Sciatic nerve (tissue), 2 donors: ENCODE measurements at regions not wholly inside any gene's neighbourhood (a gene's known extent, or its start where the extent isn't known, plus 50 kb on each side); places are given as distances from the start of the nearest gene placed in this dataset.

Experiments
- ATAC-seq: fragments of 200-7000 bp; cut with Tn5 transposase; one replicate; pipeline ENCODE4 v1.9.1; 2020; ENCODE audit warnings: mild to moderate bottlenecking, moderate library complexity
- DNase-seq: peaks from one replicate; pipeline ENCODE4 v3.0.0-alpha.2; 2020; ENCODE audit warnings: low spot score
- intact Hi-C: fragments of 100-400 bp; cut with DNase I; formaldehyde crosslinking; loops from one replicate; pipeline ENCODE4 v1.14.2; 2022
- donor health status: DM: no; HTN: no; CAD: no.
- donor health status: DM: no; HTN: no; CAD: no.

- ATAC-seq, result no peak
- intact Hi-C loops, result no loop called here
- no peak for DNase-seq
Measured at GRCh38 chr13:29948244-29948643, 97.8 kb upstream of the UBL3 start.

- intact Hi-C loops, result no loop called here
- no peak for DNase-seq
- no peak for ATAC-seq
Measured at GRCh38 chr13:29947839-29948238, 97.4 kb upstream of the UBL3 start.

GRCh38 chr13:29946093-29946492, 95.7 kb upstream of the UBL3 start:
- no peak for DNase-seq
- ATAC-seq, result no peak
- intact Hi-C loops, result no loop called here

GRCh38 chr13:29943686-29944085, 93.3 kb upstream of the UBL3 start:
- intact Hi-C loops, result no loop called here
- DNase-seq, result no peak
- no peak for ATAC-seq

GRCh38 chr13:29943273-29943672, 92.9 kb upstream of the UBL3 start:
- no peak for ATAC-seq

GRCh38 chr13:29940715-29941114, 90.3 kb upstream of the UBL3 start:
- ATAC-seq (no peak), DNase-seq (no peak)
- intact Hi-C loops, result no loop called here

More at GRCh38 chr13:29943273-29943672, 92.9 kb upstream of the UBL3 start:
- DNase-seq, result no peak
- intact Hi-C loops, result no loop called here

GRCh38 chr13:29939158-29939557, 88.7 kb upstream of the UBL3 start:
- intact Hi-C loops, result no loop called here
- DNase-seq (no peak), ATAC-seq (no peak)

- DNase-seq (no peak), ATAC-seq (no peak)
- intact Hi-C loops, result no loop called here
Measured at GRCh38 chr13:29937841-29938240, 87.4 kb upstream of the UBL3 start.

- intact Hi-C loops, result no loop called here
- no peak for ATAC-seq
- no peak for DNase-seq
Measured at GRCh38 chr13:29937379-29937778, 87.0 kb upstream of the UBL3 start.

- ATAC-seq, result no peak
- intact Hi-C loops, result no loop called here
- DNase-seq, result no peak
Measured at GRCh38 chr13:29936956-29937355, 86.5 kb upstream of the UBL3 start.

GRCh38 chr13:29936051-29936813, 85.8 kb upstream of the UBL3 start:
- DNase-seq, result no peak
- intact Hi-C loops, result no loop called here
- peak; percentile 28 for ATAC-seq

- intact Hi-C loops, result no loop called here
- DNase-seq (no peak), ATAC-seq (peak; percentile 78)
Measured at GRCh38 chr13:29935309-29935981, 85.0 kb upstream of the UBL3 start.

- ATAC-seq, result no peak
- no peak for DNase-seq
- intact Hi-C loops, result no loop called here
Measured at GRCh38 chr13:29934531-29935308, 84.3 kb upstream of the UBL3 start.

GRCh38 chr13:29933401-29933800, 83.0 kb upstream of the UBL3 start:
- intact Hi-C loops, result no loop called here
- ATAC-seq, result no peak
- DNase-seq, result no peak

GRCh38 chr13:29931696-29932095, 81.3 kb upstream of the UBL3 start:
- DNase-seq, result no peak
- intact Hi-C loops, result no loop called here
- no peak for ATAC-seq

GRCh38 chr13:29929062-29929847, 78.8 kb upstream of the UBL3 start:
- no peak for DNase-seq
- ATAC-seq, result no peak
- intact Hi-C loops, result loop anchor here (10.0 kb wide), 1 partner anchor 74 kb away; the partner anchor contains the start of gene UBL3

- intact Hi-C loops, result loop anchor here (10.0 kb wide), 1 partner anchor 71 kb away; the partner anchor contains the start of gene UBL3
- ATAC-seq, result no peak
Measured at GRCh38 chr13:29926098-29926476, 75.7 kb upstream of the UBL3 start.

GRCh38 chr13:29925457-29926097, 75.2 kb upstream of the UBL3 start:
- ATAC-seq (peak; percentile 62), DNase-seq (peak; percentile 69)
- intact Hi-C loops, result loop anchor here (10.0 kb wide), 1 partner anchor 71 kb away; the partner anchor contains the start of gene UBL3

More at GRCh38 chr13:29926098-29926476, 75.7 kb upstream of the UBL3 start:
- DNase-seq, result no peak
